Keratinocyte (primary cell): ENCODE measurements at regions not wholly inside any gene's neighbourhood (a gene's known extent, or its start where the extent isn't known, plus 50 kb on each side); places are given as distances from the start of the nearest gene placed in this dataset.
"Not testable (repeated sequence)": the region's sequence is repeated elsewhere in the genome, so short reads cannot be mapped to it uniquely, and the experiment has no call there.

Source experiments
- EZH2 ChIP-seq: IDR thresholded peaks from one replicate; pipeline ENCODE4 v1.6.1; 2012; ENCODE audit warnings: inconsistent platforms, mild to moderate bottlenecking, low read length, moderate library complexity
- TF ChIP-seq, protein P1 (sequence below), 3 experiments: IDR thresholded peaks in 1 of 3; conservative IDR thresholded peaks in 1 of 3; optimal IDR thresholded peaks in 1 of 3; 2 replicates in 2 of 3; 3 replicates in 1 of 3; pipeline versions ENCODE3 to v1.5.1; 2011; ENCODE audit warnings: low read length in 3 of 3, mild to moderate bottlenecking in 3 of 3, moderate library complexity in 2 of 3, control low read depth in 1 of 3, inconsistent platforms in 1 of 3; ENCODE audit not compliant: insufficient read depth in 2 of 3; ENCODE audit errors: extremely low read depth in 1 of 3

DNA sequence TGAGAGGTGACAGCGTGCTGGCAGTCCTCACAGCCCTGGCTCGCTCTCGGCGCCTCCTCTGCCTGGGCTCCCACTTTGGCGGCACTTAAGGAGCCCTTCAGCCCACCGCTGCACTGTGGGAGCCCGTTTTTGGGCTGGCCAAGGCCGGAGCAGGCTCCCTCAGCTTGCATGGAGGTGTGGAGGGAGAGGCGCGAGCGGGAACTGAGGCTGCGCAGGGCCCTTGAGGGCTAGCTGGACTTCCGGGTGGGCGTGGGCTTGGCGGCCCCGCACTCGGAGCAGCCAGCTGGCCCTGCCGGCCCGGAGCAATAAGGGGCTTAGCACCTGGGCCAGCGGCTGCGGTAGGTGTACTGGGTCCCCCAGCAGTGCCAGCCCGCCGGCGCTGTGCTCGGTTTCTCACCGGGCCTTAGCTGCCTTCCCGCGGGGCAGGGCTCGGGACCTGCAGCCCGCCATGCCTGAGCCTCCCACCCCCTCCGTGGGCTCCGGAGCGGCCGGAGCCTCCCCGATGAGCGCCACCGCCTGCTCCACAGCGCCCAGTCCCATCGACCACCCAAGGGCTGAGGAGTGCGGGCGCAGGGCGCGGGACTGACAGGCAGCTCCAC is 401.6 kb upstream of the LMO3 start:
- TF ChIP-seq, protein P1, sequence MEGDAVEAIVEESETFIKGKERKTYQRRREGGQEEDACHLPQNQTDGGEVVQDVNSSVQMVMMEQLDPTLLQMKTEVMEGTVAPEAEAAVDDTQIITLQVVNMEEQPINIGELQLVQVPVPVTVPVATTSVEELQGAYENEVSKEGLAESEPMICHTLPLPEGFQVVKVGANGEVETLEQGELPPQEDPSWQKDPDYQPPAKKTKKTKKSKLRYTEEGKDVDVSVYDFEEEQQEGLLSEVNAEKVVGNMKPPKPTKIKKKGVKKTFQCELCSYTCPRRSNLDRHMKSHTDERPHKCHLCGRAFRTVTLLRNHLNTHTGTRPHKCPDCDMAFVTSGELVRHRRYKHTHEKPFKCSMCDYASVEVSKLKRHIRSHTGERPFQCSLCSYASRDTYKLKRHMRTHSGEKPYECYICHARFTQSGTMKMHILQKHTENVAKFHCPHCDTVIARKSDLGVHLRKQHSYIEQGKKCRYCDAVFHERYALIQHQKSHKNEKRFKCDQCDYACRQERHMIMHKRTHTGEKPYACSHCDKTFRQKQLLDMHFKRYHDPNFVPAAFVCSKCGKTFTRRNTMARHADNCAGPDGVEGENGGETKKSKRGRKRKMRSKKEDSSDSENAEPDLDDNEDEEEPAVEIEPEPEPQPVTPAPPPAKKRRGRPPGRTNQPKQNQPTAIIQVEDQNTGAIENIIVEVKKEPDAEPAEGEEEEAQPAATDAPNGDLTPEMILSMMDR (optimal IDR thresholded peaks at IDR 0.05 in 1 of 3, IDR thresholded peaks at IDR 0.05 in 1 of 3, conservative IDR thresholded peaks at IDR 0.05 in 1 of 3; ENCODE audit: extremely low read depth in 1 of 3, insufficient read depth in 2 of 3, low read length in 3 of 3): not testable (repeated sequence)
- not testable (repeated sequence) for TF ChIP-seq EZH2
